HEK293 (cell line): ENCODE measurements at regions not wholly inside any gene's neighbourhood (a gene's known extent, or its start where the extent isn't known, plus 50 kb on each side); places are given as distances from the start of the nearest gene placed in this dataset.

Experiments
- CTCF ChIA-PET: fragments of 350-600 bp; formaldehyde crosslinking; extraction: SDS; loops from one replicate; lab custom pipeline; 2021; ENCODE audit warnings: antibody characterized with exemption; lab: Yijun Ruan, JAX
- POLR2A ChIA-PET: fragments of 300-600 bp; formaldehyde crosslinking; extraction: SDS; loops from one replicate; lab custom pipeline; 2020; ENCODE audit warnings: antibody characterized with exemption, inconsistent platforms; lab: Yijun Ruan, JAX
- H3K27ac ChIP-seq: fragments of 200-500 bp; sonication (Bioruptor generic); 2 replicates; pipeline ENCODE4 v1.5.1; 2014; ENCODE audit warnings: low read depth, low read length, control low read depth, inconsistent platforms; ENCODE audit errors: extremely low read depth
- H3K36me3 ChIP-seq, 2 experiments: fragments of 200-500 bp in 1 of 2; sonication (Bioruptor generic) in 1 of 2; 1 replicate in 1 of 2; 2 replicates in 1 of 2; pipeline ENCODE4 v1.5.1; 2014 to 2017; ENCODE audit warnings: inconsistent platforms in 2 of 2, low read length in 2 of 2; ENCODE audit not compliant: control insufficient read depth in 2 of 2, insufficient read depth in 1 of 2
- H3K4me1 ChIP-seq: fragments of 200-500 bp; sonication (Bioruptor generic); 2 replicates; pipeline ENCODE4 v1.5.1; 2014; ENCODE audit warnings: mild to moderate bottlenecking, low read length, inconsistent platforms; ENCODE audit not compliant: control insufficient read depth, insufficient read depth
- H3K4me3 ChIP-seq: 2 replicates; pipeline ENCODE4 v1.5.1; 2011; ENCODE audit warnings: low read depth, mild to moderate bottlenecking, control low read depth, low read length, moderate library complexity
- H3K9me3 ChIP-seq: fragments of 200-500 bp; sonication (Bioruptor generic); 2 replicates; pipeline ENCODE4 v1.5.1; 2014; ENCODE audit warnings: low read depth, low read length, inconsistent platforms; ENCODE audit not compliant: control insufficient read depth, insufficient read depth
- HOXA7 ChIP-seq: sonication (generic); formaldehyde crosslinking; IDR thresholded peaks from 2 replicates; pipeline ENCODE4 v1.8.1; 2022; ENCODE audit warnings: missing genetic modification reagents, borderline replicate concordance
- KLF9 ChIP-seq: fragments of 450-650 bp; formaldehyde crosslinking; IDR thresholded peaks from 2 replicates; pipeline ENCODE4 v1.5.1; 2016; ENCODE audit warnings: missing biosample characterization, missing genetic modification characterization, low read depth
- SETDB1 ChIP-seq: IDR thresholded peaks from one replicate; pipeline ENCODE4 v1.6.1; 2017; ENCODE audit warnings: mild to moderate bottlenecking, low read length, moderate library complexity, mixed read lengths; ENCODE audit not compliant: insufficient read length
- SP7 ChIP-seq: fragments of 450-650 bp; formaldehyde crosslinking; IDR thresholded peaks from 2 replicates; pipeline ENCODE4 v1.5.1; 2016; ENCODE audit warnings: missing biosample characterization, missing genetic modification characterization
- ZBTB21 ChIP-seq: fragments of 450-650 bp; formaldehyde crosslinking; IDR thresholded peaks from 2 replicates; pipeline ENCODE4 v1.5.1; 2017; ENCODE audit warnings: missing biosample characterization, missing genetic modification characterization
- ZBTB49 ChIP-seq: fragments of 450-650 bp; formaldehyde crosslinking; IDR thresholded peaks from 2 replicates; pipeline ENCODE4 v1.5.1; 2016; ENCODE audit warnings: missing biosample characterization, missing genetic modification characterization, low read depth
- ZIC2 ChIP-seq: fragments of 450-650 bp; formaldehyde crosslinking; IDR thresholded peaks from 2 replicates; pipeline ENCODE4 v1.5.1; 2016; ENCODE audit warnings: missing biosample characterization, missing genetic modification characterization
- ZNF280D ChIP-seq: fragments of 450-650 bp; formaldehyde crosslinking; IDR thresholded peaks from 2 replicates; pipeline ENCODE4 v1.5.1; 2016; ENCODE audit warnings: missing biosample characterization, missing genetic modification characterization
- ZNF292 ChIP-seq: fragments of 450-650 bp; formaldehyde crosslinking; IDR thresholded peaks from 2 replicates; pipeline ENCODE4 v1.5.1; 2016; ENCODE audit warnings: low read depth, missing biosample characterization, missing genetic modification characterization, borderline replicate concordance
- ZNF391 ChIP-seq: fragments of 450-650 bp; formaldehyde crosslinking; IDR thresholded peaks from 2 replicates; pipeline ENCODE4 v1.5.1; 2016; ENCODE audit warnings: low read depth, missing biosample characterization, missing genetic modification characterization, borderline replicate concordance
- ZNF404 ChIP-seq: fragments of 450-650 bp; formaldehyde crosslinking; IDR thresholded peaks from 2 replicates; pipeline ENCODE4 v1.5.1; 2017; ENCODE audit warnings: missing biosample characterization, missing genetic modification characterization
- ZNF692 ChIP-seq: fragments of 450-650 bp; formaldehyde crosslinking; IDR thresholded peaks from 2 replicates; pipeline ENCODE4 v1.5.1; 2016; ENCODE audit warnings: missing biosample characterization, missing genetic modification characterization
- ZSCAN18 ChIP-seq: fragments of 450-650 bp; formaldehyde crosslinking; IDR thresholded peaks from 2 replicates; pipeline ENCODE4 v1.5.1; 2016; ENCODE audit warnings: missing biosample characterization, missing genetic modification characterization

- TF ChIP-seq ZBTB49 (tag by site-specific recombination) (no peak), ZNF292 (tag by site-specific recombination) (no peak)
- TF ChIP-seq, all 188 proteins: peak for 0
These were observed 176.5 kb upstream of the GJE1 start (continued) for GRCh38 chr6:141956046-141956761.

GRCh38 chr6:141953072-141953471 is 179.7 kb upstream of the GJE1 start:
- POLR2A ChIA-PET: no interaction called here
- Histone ChIP-seq H3K4me1 (no peaks in the 10 kb centered on the region), H3K9me3 (no peaks in the 10 kb centered on the region), H3K4me3 (no peak overlapping the region), H3K27ac (no peak overlapping the region), H3K36me3 (no peaks in the 10 kb centered on the region)
- no peak for TF ChIP-seq SP7 (tag by site-specific recombination)
- peak; percentile 89 for TF ChIP-seq SETDB1
- CTCF ChIA-PET: no interaction called here

GRCh38 chr6:141946502-141946901 is 186.2 kb upstream of the GJE1 start:
- H3K27ac ChIP-seq: no peak overlapping the region
- ChIA-PET POLR2A (no interaction called here), CTCF (interaction anchor here (0.6 kb wide), 1 partner anchor 128 kb away, joined by 3 read pairs; no protein-coding TSS in a partner anchor)
- no peaks in the 10 kb centered on the region for H3K4me1 ChIP-seq
- no peak overlapping the region for H3K4me3 ChIP-seq
- no peaks in the 10 kb centered on the region for H3K9me3 ChIP-seq
- TF ChIP-seq ZNF280D (tag by site-specific recombination) (no peak), ZNF692 (tag by site-specific recombination) (no peak)
- no peaks in the 10 kb centered on the region for H3K36me3 ChIP-seq

GRCh38 chr6:141938664-141939063 is 194.1 kb upstream of the GJE1 start:
- ChIA-PET POLR2A (no interaction called here), CTCF (interaction anchor here (0.5 kb wide), 1 partner anchor 270 kb away, joined by 4 read pairs; no protein-coding TSS in a partner anchor)
- TF ChIP-seq KLF9 (tag by site-specific recombination): no peak
- no peak for TF ChIP-seq ZBTB49 (tag by site-specific recombination)
- TF ChIP-seq ZIC2 (tag by site-specific recombination): no peak
- TF ChIP-seq ZBTB21 (tag by site-specific recombination): no peak
- no peak for TF ChIP-seq ZSCAN18 (tag by site-specific recombination)
- TF ChIP-seq HOXA7: no peak
- TF ChIP-seq ZNF404 (tag by site-specific recombination): no peak
- no peak for TF ChIP-seq ZNF391 (tag by site-specific recombination)
- Histone ChIP-seq H3K36me3 (no peaks in the 10 kb centered on the region), H3K9me3 (no peaks in the 10 kb centered on the region), H3K4me3 (no peak overlapping the region), H3K4me1 (no peaks in the 10 kb centered on the region), H3K27ac (no peak overlapping the region)
